HG02840 (cell line): ENCODE measurements at regions not wholly inside any gene's neighbourhood (a gene's known extent, or its start where the extent isn't known, plus 50 kb on each side); places are given as distances from the start of the nearest gene placed in this dataset.

Experiments
- ATAC-seq: cut with Tn5 transposase; IDR thresholded peaks from one replicate; pipeline ENCODE4 v1.9.1; 2021; ENCODE audit warnings: mild to moderate bottlenecking, moderate library complexity, moderate number of reproducible peaks; ENCODE audit not compliant: unreplicated experiment, low FRiP score

DNA sequence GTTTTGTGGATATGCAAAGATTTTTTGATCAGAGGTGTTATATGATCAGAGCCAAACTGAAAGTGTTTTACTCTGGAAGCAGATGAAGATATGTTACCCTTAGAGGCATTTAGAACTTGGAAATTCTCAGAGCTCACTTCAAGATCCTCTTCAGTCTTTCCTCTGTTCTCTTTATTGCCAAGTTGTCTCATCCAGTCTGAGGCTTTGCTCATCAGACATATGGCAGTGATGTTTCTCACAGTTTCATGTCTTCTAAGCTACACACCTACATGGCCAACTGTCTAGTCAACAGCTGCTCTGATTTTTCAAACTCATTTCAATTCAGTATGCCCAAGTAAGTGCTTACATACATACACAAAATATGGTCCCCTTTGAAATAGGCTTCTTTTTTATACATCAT is 1504.3 kb upstream of the PIK3C3 start:
- ATAC-seq: no peak

GRCh38 chr18:40447820-40448219 is 1507.2 kb upstream of the PIK3C3 start:
- no peak for ATAC-seq

- no peak for ATAC-seq
Measured at GRCh38 chr18:40440088-40440487, 1514.9 kb upstream of the PIK3C3 start.

GRCh38 chr18:40437517-40437916 is 1517.5 kb upstream of the PIK3C3 start:
- no peak for ATAC-seq

- no peak for ATAC-seq
Measured at GRCh38 chr18:40431071-40431985, 1523.7 kb upstream of the PIK3C3 start.

DNA sequence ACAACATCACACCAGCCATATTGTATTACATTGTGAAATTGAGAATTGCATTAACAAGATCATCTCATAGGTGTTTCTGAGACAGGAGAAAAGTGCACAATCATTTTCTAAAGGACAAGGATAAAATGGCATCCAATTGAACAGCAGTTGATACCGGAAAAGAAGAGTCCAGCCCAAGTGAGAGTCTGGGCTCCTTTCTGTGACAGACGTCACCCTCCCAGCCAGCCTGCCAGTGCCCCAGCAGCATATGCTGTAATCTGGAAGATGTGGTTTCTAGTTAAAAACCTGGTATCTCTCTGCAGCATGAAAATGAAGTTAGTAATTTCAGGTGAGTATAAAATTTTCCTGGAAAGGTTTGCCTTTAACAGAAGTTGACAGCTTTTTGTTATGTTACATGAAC is 1531.7 kb upstream of the PIK3C3 start:
- ATAC-seq: no peak

GRCh38 chr18:40420675-40421074 is 1534.4 kb upstream of the PIK3C3 start:
- no peak for ATAC-seq

GRCh38 chr18:40417501-40417900 is 1537.5 kb upstream of the PIK3C3 start:
- no peak for ATAC-seq

GRCh38 chr18:40415821-40416220 is 1539.2 kb upstream of the PIK3C3 start:
- ATAC-seq: no peak

DNA sequence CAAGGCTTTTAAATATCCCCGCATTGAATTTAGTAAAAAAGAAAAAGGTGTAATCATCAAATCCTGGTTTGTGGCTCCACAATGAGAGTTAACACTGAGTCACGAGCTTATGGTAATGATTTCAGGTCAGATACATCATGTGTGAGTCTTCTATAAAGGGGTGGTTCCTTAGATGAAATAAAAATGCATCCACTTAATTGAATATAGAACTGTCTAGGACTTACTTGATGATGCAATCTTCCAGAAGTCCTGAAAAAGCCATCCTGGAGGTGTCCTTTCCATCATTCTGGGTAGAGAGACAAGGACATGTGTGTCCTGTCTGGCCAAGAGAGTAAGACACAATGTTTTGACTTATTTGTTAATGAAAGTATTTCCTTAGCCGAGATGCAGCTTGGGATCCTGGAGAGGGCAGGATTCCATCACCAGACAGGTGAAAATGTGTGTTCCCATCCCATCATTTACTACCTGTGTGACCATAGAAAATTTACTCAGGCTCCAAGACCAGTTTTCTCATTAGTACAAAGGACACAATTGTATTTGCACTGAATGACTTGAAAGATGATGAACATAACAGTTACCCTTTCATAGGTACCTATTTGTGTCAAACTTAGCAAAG is 1539.8 kb upstream of the PIK3C3 start:
- no peak for ATAC-seq

DNA sequence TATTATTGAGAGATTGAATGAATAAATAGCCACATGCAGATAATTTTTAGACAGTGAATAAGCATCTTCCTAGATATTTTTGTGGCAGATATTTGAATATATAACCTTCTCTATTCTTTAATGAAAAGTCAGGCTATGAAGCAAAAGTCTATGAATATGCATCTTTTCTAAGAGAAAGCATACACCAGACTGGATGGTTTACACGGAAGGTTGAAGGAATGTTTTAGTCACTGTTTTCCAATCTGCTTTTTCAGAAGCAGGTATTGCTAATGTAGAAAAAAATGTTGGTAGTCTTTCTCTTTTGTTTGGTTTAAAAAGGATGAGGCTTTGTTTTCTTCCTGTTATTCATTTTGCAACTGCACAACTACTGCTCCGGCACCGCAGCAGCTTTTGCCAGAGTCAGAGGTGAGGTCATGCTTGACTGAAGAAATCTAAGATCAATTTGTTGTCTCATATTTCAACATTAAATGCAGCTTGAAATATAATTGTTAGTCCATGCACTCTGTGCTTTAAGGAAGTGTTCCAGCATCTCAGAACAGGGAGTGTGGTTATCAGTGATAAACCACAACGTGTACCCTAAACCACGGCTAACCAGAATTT is 1540.8 kb upstream of the PIK3C3 start:
- ATAC-seq: no peak

DNA sequence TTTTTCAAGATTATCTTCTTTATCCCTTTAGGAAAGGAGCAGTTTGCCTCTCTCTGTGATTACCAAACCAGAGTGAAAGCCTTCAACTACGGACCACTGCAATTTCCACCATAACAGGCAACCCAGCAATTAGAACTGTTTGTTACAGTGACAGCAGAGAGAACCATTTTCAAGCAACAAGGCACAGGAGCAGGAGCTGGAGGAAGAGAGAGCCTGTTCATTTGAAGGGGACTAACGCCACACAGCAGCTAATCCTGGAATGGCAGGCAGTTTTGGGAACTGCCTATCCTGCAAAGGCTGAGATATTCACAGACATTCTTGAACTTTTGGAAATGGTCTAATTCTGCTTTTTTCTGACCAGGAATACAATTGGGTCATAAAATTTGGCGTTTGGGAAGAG is 1541.9 kb upstream of the PIK3C3 start:
- no peak for ATAC-seq

DNA sequence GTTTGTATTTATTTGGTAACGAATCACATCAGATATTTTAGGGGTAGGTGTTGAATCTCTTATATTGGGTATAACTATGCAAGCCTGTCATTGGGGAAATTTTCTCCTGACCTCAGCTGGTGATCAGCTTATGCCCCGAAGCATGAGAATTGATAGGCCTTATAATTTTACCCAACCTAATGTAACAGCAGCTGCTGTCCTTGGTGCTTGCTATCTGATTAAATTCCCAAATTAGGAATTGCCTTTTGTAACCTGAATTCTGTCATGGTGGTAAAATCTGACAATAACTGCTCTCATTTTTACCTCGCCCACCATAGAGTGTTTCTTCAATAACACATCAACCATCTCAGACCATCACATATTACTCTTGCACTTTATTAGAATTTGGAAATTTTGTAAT is 1542.6 kb upstream of the PIK3C3 start:
- ATAC-seq: no peak

GRCh38 chr18:40407909-40408308 is 1547.1 kb upstream of the PIK3C3 start:
- no peak for ATAC-seq

- no peak for ATAC-seq
Measured at GRCh38 chr18:40404284-40404683, 1550.8 kb upstream of the PIK3C3 start.

GRCh38 chr18:40402052-40402451 is 1553.0 kb upstream of the PIK3C3 start:
- no peak for ATAC-seq

- ATAC-seq: no peak
Measured at GRCh38 chr18:40388121-40388520, 1566.9 kb upstream of the PIK3C3 start.

GRCh38 chr18:40387130-40387787 is 1567.8 kb upstream of the PIK3C3 start:
- no peak for ATAC-seq

GRCh38 chr18:40382197-40382596 is 1572.8 kb upstream of the PIK3C3 start:
- no peak for ATAC-seq

- ATAC-seq: no peak
Measured at GRCh38 chr18:40380686-40381439, 1574.2 kb upstream of the PIK3C3 start.
